Non-pigmented ciliary epithelial cell (primary cell): ENCODE measurements at regions not wholly inside any gene's neighbourhood (a gene's known extent, or its start where the extent isn't known, plus 50 kb on each side); places are given as distances from the start of the nearest gene placed in this dataset.
A peak's percentile ranks its signal among the peaks of the same experiment; 100 is the strongest.
"Not testable (repeated sequence)": the region's sequence is repeated elsewhere in the genome, so short reads cannot be mapped to it uniquely, and the experiment has no call there.

Source experiments
- DNase-seq: peaks from one replicate; pipeline ENCODE4 v3.0.0-alpha.2; 2010; ENCODE audit warnings: low read depth

DNA sequence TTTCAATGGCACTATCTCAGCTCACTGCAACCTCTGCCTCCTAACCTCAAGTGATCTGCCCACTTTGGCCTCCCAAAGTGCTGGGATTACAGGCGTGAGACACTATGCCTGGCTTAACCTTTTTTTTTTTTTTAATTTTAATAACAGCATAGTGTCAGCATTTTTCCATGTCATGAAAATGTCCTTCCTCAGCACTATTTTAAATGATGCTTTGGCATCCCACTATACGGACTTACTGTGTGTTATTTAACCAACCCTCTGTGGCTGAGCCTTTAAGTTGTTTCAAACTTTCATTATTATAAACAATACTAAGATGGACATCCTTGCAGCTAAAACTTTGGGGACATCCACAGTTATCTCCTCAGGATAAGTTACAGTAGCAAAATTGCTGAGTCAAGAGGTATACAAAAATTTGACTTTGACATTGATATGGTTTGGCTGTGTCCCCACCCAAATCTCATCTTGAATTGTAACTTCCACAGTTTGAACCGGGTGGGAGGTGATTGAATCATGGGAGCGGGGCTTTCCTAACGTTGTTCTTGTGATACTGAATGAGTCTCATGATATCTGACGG is 123.8 kb upstream of the JARID2 start:
- no peak for DNase-seq

DNA sequence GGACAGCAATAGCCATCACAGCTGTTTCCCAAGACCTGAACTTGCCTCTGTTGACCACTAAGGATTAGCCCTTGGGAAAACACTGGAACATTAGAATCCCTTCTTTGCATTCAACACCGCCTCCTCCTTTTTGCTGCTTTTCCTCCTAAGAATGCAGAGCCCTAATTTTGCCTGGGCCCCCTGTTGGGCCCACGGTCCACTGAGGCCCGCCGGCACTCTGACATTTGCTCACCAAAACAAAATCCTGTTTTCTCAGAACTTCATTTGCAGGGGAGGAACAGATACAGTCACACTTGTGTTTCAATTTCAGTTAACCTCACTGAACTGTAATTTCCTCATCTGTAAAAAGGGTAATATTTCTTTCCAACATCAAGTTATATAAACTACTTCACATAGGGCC is 116.0 kb upstream of the JARID2 start:
- DNase-seq: no peak

DNA sequence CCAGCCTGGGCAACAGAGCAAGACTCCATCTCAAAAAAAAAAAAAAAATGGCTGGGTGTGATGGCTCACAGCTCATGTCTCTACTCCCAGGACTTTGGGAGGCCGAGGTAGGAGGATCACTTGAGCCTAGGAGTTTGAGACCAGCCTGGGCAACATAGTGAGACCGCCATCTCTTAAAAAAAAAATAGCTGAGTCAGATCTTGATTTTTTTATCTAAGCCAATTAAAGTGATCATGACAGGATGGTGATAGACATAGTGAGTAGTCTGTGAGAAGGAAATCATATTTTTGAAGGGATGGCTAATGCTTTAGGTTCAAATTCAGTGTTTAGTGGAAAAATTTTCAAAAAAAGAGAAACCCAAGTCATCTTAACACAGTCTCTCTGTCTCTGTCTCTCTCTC is 114.6 kb upstream of the JARID2 start:
- DNase-seq: no peak

DNA sequence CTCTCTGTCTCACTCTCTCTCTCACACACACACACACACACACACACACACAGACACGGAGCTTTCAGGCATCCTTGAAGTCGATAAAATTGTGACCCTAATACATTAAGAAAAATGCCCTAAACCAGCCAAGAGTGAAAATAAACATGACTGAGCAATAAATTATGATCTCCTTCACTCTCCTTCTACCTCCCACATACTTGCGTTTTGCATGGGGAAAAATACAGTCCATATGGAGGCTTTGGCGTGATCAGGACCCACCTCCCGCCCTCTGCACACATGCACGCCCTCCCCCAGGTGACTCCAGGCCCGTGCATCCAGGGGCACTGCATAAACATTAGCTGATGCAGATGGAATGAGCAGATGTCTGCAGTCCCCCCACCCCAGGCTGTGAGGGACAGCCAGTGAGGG is 114.2 kb upstream of the JARID2 start:
- no peak for DNase-seq

DNA sequence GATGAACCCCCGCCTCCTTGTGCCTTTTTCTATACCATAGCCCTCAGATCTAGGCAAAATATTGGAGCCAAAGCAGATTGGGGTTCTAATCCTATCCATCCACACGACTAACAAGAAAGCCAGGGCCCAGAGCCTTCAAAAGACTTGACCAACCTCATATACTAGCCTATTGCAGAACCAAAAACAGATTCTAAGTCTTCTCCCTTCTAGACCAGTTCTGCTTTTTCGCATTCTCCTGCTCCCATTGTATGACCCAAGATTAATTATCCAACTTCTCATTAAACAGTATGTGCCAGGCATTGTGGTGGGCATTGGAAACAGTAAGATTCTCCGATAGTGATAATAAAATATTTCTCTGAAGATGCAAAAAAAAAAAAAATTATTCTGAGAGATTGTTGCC is 113.7 kb upstream of the JARID2 start:
- DNase-seq: no peak

- peak; percentile 47 for DNase-seq
Observed at GRCh38 chr6:15132854-15133670, 112.8 kb upstream of the JARID2 start.

DNA sequence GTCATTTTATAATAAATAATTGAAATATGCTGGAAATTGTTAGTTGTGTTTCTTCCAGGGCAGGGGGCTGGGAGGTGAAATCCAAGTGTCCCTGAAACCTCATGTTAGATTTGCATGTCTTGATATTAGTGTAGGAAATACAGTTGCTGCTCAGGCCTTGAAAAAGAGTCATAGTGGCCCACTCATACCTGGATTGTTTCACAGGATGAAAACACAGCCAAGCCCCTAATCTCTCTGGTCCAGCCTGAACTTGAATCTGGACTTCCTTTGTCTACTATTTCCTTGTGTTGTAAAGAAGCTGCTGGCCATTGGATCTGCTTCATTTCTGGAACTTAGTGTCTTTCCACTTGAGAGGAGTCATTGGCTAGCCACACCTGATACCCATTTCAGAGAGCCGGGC is 108.8 kb upstream of the JARID2 start:
- no peak for DNase-seq

GRCh38 chr6:15143086-15143485 is 102.8 kb upstream of the JARID2 start:
- DNase-seq: no peak

GRCh38 chr6:15143540-15143939 is 102.3 kb upstream of the JARID2 start:
- no peak for DNase-seq

GRCh38 chr6:15145821-15146220 is 100.0 kb upstream of the JARID2 start:
- no peak for DNase-seq

GRCh38 chr6:15147827-15148226 is 98.0 kb upstream of the JARID2 start:
- no peak for DNase-seq

- DNase-seq: peak; percentile 67
Observed at GRCh38 chr6:15148356-15148946, 97.4 kb upstream of the JARID2 start.

DNA sequence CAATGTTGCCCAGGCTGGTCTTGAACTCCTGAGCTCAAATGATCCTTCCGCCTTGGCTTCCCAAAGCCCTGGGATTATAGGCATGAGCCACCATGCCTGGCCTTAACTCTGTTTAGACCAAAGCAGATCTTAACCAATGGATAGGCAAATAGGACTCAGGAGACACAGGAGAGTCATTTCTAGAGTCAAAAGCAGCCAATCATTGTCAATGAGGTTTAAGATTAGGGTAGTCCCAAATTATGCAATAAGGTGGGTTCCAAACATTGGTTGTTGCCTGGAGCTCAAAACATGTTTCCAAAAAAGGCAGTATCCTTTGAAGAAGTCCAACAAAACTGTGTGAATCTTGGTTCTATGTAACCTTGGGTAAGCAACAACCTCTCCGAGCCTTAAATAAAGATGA is 95.7 kb upstream of the JARID2 start:
- no peak for DNase-seq

DNA sequence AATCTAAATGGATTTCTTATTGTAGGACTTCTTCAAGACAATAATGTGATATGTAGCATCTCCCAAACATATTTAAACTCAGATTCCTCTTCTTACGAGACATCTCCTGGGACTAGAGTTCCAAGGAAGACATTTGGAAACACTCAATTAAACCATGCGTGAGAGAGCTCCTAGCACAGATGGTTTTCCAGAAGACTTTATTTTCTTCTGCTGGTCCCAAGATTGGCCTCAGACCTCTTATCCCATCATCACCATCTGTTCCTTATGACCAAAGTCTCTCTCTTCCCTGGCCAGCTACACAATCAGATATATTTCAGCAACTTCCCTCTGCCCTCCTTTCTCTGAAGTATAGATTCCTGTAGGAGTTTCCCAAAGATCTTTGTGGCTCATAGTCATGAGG is 93.2 kb upstream of the JARID2 start:
- DNase-seq: no peak

DNA sequence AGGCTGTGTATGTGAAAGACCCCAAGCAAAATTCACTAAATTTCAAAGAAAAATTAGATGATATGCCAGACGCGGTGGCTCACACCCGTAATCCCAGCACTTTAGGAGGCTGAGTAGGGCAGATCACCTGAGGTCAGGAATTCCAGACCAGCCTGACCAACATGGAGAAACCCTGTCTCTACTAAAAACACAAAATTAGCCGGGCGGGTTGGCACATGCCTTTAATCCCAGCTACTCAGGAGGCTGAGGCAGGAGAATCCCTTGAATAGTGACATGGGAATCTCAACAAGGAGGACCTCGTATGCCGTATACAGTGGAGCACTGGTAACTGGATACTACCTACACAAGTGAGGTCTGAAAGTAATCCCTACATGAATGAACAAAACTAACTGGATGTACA is 92.7 kb upstream of the JARID2 start:
- DNase-seq: no peak

GRCh38 chr6:15157479-15157878 is 88.4 kb upstream of the JARID2 start:
- no peak for DNase-seq

GRCh38 chr6:15158821-15159619 is 86.8 kb upstream of the JARID2 start:
- DNase-seq: no peak

GRCh38 chr6:15160812-15161211 is 85.1 kb upstream of the JARID2 start:
- DNase-seq: no peak

DNA sequence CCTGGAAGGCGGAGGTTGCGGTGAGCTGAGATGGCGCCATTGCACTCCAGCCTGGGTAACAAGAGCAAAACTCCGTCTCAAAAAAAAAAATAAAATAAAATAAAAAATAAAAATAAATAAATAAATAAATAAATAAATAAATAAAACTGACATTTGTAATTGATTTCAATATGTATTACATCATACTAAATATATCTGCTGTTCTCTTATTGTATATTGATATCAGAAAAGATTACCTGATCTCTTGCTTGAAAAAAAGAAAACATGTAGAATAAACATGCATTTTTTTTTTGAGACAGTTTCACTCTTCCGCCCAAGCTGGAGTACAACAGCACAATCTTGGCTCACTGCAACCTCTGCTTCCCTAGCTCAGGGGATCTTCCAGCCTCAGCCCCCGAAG is 81.0 kb upstream of the JARID2 start:
- DNase-seq: not testable (repeated sequence)

GRCh38 chr6:15166121-15166520 is 79.7 kb upstream of the JARID2 start:
- no peak for DNase-seq

DNA sequence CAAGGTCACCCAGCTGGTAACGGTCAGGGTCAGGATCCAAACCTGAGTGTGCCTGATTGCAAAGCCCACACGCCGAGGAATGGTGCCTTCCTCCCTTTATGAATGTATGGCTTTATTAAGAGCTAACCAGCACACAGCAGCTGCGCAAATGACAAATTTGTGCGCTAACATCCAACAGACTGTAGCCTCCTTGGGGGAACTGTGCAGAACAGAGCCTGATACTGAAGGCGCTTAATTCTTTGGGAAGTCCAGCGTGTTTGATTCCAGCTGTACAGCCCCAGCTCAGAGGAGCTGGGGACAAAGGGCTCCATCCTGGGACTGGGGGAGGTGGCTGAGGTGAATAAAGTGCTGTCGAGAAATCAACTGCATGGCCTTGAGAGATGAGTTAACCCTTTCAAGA is 75.7 kb upstream of the JARID2 start:
- no peak for DNase-seq

- no peak for DNase-seq
Observed at GRCh38 chr6:15171026-15171425, 74.8 kb upstream of the JARID2 start.
